Lower lobe of right lung (tissue), 2 donors: ENCODE measurements at regions not wholly inside any gene's neighbourhood (a gene's known extent, or its start where the extent isn't known, plus 50 kb on each side); places are given as distances from the start of the nearest gene placed in this dataset.

Experiments used
- ATAC-seq, 2 donors: fragments of 200-7000 bp; cut with Tn5 transposase; one replicate each; pipeline ENCODE4 v1.9.1; 2020 to 2022; ENCODE audit warnings: mild to moderate bottlenecking in 2 of 2, moderate library complexity in 2 of 2
- DNase-seq: peaks from one replicate; pipeline ENCODE4 v3.0.0-alpha.2; 2020
- H3K27ac ChIP-seq: fragments of 200-600 bp; one replicate; pipeline ENCODE4 v1.8.0; 2022
- H3K27me3 ChIP-seq: fragments of 200-600 bp; one replicate; pipeline ENCODE4 v1.8.0; 2022; ENCODE audit warnings: low read depth
- H3K36me3 ChIP-seq: fragments of 200-600 bp; one replicate; pipeline ENCODE4 v1.8.0; 2022; ENCODE audit warnings: mild to moderate bottlenecking
- H3K4me1 ChIP-seq: fragments of 200-600 bp; one replicate; pipeline ENCODE4 v1.8.0; 2022
- H3K4me3 ChIP-seq: fragments of 200-600 bp; one replicate; pipeline ENCODE4 v1.8.0; 2022; ENCODE audit warnings: mild to moderate bottlenecking
- H3K9me3 ChIP-seq: fragments of 200-600 bp; one replicate; pipeline ENCODE4 v1.8.0; 2022
- intact Hi-C: fragments of 100-400 bp; cut with DNase I; formaldehyde crosslinking; loops from one replicate; pipeline ENCODE4 v1.11.0; 2022
- TF ChIP-seq, protein P1 (sequence below): fragments of 200-600 bp; IDR thresholded peaks from one replicate; pipeline ENCODE4 v1.8.0; 2022; ENCODE audit warnings: antibody characterized with exemption, mild to moderate bottlenecking
- donor health status: DM: no; HTN: yes; CAD: no; lungs with severe emphysema.

DNA sequence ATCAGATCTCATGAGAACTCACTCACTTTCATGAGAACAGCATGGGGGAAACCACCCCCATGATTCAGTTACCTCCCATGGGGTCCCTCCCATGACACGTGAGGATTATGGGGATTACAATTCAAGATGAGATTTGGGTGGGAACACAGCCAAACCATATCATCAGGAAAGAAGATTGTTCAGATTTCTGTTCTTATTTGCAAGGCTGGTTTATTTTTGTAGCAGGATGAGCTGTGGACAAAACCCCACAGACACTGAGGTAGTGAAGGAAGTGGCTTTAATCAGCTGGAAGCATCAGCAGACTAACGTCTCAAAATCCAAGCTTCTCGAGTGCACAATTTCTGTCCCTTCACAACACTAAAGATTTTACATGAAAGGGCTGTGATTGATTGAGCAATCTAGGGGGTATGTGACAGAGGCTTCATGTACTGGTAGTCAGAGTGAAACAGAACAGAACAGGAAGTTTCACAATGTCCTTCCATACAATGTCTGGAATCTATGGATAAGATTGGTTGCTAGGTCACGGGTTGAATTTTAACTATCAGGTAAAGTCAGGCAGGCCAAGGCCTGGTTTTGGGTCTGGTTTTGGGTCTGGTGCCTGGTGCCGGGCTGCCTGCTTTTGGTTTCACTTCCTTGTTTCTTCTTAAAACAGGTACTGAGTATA is 91.3 kb upstream of the ZNF366 start:
- TF ChIP-seq, protein P1, sequence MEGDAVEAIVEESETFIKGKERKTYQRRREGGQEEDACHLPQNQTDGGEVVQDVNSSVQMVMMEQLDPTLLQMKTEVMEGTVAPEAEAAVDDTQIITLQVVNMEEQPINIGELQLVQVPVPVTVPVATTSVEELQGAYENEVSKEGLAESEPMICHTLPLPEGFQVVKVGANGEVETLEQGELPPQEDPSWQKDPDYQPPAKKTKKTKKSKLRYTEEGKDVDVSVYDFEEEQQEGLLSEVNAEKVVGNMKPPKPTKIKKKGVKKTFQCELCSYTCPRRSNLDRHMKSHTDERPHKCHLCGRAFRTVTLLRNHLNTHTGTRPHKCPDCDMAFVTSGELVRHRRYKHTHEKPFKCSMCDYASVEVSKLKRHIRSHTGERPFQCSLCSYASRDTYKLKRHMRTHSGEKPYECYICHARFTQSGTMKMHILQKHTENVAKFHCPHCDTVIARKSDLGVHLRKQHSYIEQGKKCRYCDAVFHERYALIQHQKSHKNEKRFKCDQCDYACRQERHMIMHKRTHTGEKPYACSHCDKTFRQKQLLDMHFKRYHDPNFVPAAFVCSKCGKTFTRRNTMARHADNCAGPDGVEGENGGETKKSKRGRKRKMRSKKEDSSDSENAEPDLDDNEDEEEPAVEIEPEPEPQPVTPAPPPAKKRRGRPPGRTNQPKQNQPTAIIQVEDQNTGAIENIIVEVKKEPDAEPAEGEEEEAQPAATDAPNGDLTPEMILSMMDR = no peak
- H3K9me3 ChIP-seq = no peaks in the 10 kb centered on the region
- H3K36me3 ChIP-seq = no peaks in the 10 kb centered on the region
- H3K4me1 ChIP-seq = peaks cover 28% of the 10 kb centered on the region
- peak overlapping the region; percentile 53 for H3K27ac ChIP-seq
- no peaks in the 10 kb centered on the region for H3K27me3 ChIP-seq
- intact Hi-C loops = no loop called here
- ATAC-seq (peak in 1 of 2 donors; percentile 41), DNase-seq (no peak)
- no peak overlapping the region for H3K4me3 ChIP-seq

DNA sequence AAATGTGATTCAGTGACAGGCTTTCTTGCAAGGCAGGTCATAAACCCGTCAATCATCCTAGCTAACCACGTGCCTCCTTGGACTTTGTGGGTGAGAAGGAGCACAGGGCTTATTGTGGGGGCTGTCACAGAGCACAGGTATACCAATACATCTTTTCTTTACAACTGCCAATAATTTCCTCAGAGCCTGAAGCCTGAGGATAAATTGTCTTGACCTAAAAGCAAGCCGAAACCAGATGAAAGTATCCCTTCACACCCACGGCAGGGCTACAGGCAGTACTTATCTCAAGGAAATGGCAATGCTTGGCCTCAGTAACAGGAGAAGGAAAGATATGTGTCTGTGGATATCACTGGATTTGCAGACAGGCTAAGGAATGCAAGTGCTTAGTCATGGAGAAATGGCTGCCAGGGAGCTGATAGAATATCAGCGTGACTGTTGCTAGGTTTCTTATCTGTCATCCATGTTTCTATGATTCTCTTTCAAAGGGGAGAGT is 90.3 kb upstream of the ZNF366 start:
- DNase-seq (no peak), ATAC-seq (peak; percentile 33 to 52)
- no peaks in the 10 kb centered on the region for H3K27me3 ChIP-seq
- no peak overlapping the region for H3K4me3 ChIP-seq
- no peaks in the 10 kb centered on the region for H3K9me3 ChIP-seq
- H3K36me3 ChIP-seq = no peaks in the 10 kb centered on the region
- H3K4me1 ChIP-seq = peaks cover 28% of the 10 kb centered on the region
- intact Hi-C loops = no loop called here
- TF ChIP-seq, protein P1 = no peak
- no peak overlapping the region for H3K27ac ChIP-seq

DNA sequence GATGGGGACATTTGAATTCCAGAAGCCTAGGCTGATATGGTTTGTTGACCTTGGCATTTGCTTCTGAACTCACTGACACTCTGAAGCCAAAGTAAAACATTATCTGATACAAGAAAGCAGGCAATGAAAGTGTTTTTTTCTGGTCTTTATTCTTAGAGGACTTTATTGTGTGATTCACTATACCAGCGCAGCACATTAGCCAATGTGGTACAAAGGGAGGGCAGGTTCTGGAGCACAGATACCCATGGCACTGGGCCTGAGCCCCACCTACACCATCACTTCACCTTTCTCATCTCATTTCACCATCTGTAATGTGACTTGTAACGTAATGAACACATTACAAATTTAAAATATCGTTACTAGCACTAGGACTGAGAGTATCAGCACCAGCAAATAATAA is 89.7 kb upstream of the ZNF366 start:
- ATAC-seq = no peak
- H3K27me3 ChIP-seq = no peaks in the 10 kb centered on the region
- intact Hi-C loops = no loop called here
- H3K9me3 ChIP-seq = no peaks in the 10 kb centered on the region
- H3K36me3 ChIP-seq = no peaks in the 10 kb centered on the region
- TF ChIP-seq, protein P1 = no peak
- H3K27ac ChIP-seq = no peak overlapping the region
- DNase-seq = no peak
- no peak overlapping the region for H3K4me3 ChIP-seq
- H3K4me1 ChIP-seq = peaks cover 28% of the 10 kb centered on the region

DNA sequence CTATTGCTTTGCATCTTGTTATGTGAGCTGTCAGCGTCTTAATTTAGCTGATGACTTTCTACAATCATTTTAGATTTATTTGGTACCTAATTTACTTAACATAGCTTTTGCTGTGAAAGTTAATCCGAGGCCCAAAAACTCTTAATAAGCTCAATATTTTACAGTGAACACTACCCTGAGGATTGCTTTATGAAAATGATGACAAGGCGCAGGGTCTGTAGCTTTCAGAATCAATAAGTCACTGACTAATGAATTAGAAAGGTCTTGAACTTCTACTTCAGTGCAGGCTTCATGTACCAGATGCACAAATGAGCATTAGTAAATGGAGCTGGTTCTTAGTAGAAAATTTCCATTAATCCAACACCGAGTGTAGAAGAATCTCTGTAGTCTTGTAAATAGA is 81.4 kb upstream of the ZNF366 start:
- Histone ChIP-seq H3K4me3 (no peak overlapping the region), H3K4me1 (no peaks in the 10 kb centered on the region), H3K27me3 (no peaks in the 10 kb centered on the region), H3K36me3 (no peaks in the 10 kb centered on the region), H3K9me3 (no peaks in the 10 kb centered on the region), H3K27ac (no peak overlapping the region)
- TF ChIP-seq, protein P1 = no peak
- ATAC-seq (no peak), DNase-seq (no peak)
- intact Hi-C loops = no loop called here

DNA sequence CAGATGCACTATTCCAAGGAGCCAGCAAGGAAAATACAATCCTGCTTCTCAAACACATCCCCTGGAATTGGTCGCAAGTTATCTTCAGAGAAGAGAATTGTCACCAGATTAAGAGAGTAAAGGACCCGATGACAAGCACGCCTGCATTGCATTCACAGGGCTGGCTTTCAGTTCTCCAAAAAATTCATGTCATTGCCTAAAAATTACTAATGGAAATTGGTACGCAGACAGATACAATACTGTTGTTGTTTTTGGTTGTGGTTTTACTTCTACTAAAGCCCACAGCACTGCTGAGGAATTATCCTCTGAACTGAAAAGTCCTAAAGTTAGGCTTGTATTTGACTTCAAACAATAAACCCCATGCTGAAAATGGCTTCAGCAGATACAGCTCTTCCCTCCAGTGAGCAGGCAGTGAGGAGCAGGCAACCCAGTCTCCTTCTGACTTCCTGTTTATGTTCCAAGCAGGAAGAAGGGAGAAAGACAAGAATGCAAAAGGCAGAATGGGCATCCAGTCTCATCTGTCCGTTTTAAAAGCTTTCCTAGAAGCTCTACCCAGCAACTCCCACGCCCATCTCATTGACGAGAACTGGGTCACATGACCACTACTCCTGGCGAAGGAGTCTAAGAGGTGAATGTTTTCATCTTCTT is 80.6 kb upstream of the ZNF366 start:
- no peaks in the 10 kb centered on the region for H3K4me1 ChIP-seq
- no peak overlapping the region for H3K27ac ChIP-seq
- H3K4me3 ChIP-seq = no peak overlapping the region
- no peaks in the 10 kb centered on the region for H3K36me3 ChIP-seq
- H3K27me3 ChIP-seq = no peaks in the 10 kb centered on the region
- DNase-seq (no peak), ATAC-seq (peak in 1 of 2 donors; percentile 21)
- no peaks in the 10 kb centered on the region for H3K9me3 ChIP-seq
- intact Hi-C loops = no loop called here
- TF ChIP-seq, protein P1 = no peak
